Gastrocnemius medialis (tissue), 4 donors: ENCODE measurements at regions not wholly inside any gene's neighbourhood (a gene's known extent, or its start where the extent isn't known, plus 50 kb on each side); places are given as distances from the start of the nearest gene placed in this dataset.

Experiments used
- ATAC-seq, 2 donors: fragments of 150-250 bp; one replicate each; pipeline ENCODE4 v1.9.1; 2016
- DNase-seq, 2 donors: peaks; one replicate each; pipeline ENCODE4 v3.0.0-alpha.2; 2019
- H3K27ac ChIP-seq, 4 donors: fragments of 200-600 bp; sonication (generic); 1 replicate in 1 of 4; 2 replicates in 3 of 4; pipeline ENCODE4 v1.5.1; 2016 to 2018; ENCODE audit warnings: mild to moderate bottlenecking in 2 of 4, moderate library complexity in 1 of 4
- H3K27me3 ChIP-seq, 3 donors: fragments of 200-600 bp; sonication (generic) in 2 of 3; 1 replicate in 1 of 3; 2 replicates in 2 of 3; pipeline versions ENCODE4 v1.5.1 to v1.6.0; 2016 to 2019; ENCODE audit warnings: mild to moderate bottlenecking in 1 of 3, moderate library complexity in 1 of 3
- H3K36me3 ChIP-seq, 2 donors: fragments of 200-600 bp; sonication (generic) in 1 of 2; one replicate each; pipeline ENCODE4 v1.5.1; 2017 to 2018
- H3K4me1 ChIP-seq, 2 donors: fragments of 200-600 bp; sonication (generic) in 1 of 2; one replicate each; pipeline ENCODE4 v1.5.1; 2016 to 2017; ENCODE audit warnings: mild to moderate bottlenecking in 2 of 2
- H3K4me3 ChIP-seq, 4 donors: fragments of 200-600 bp; sonication (generic) in 3 of 4; 1 replicate in 1 of 4; 2 replicates in 3 of 4; pipeline ENCODE4 v1.5.1; 2016 to 2019; ENCODE audit warnings: mild to moderate bottlenecking in 2 of 4
- H3K9me3 ChIP-seq, 3 donors: fragments of 200-600 bp; sonication (generic) in 2 of 3; 1 replicate in 1 of 3; 2 replicates in 2 of 3; pipeline ENCODE4 v1.5.1; 2016 to 2019
- CTCF ChIP-seq, 5 experiments: fragments of 450-650 bp in 3 of 5; fragments of 200-600 bp in 2 of 5; sonication (generic) in 2 of 5; IDR thresholded peaks in 4 of 5; conservative IDR thresholded peaks in 1 of 5; 1 replicate in 4 of 5; 2 replicates in 1 of 5; pipeline ENCODE4 v1.5.1; 2016 to 2019; ENCODE audit warnings: antibody characterized with exemption in 5 of 5, mild to moderate bottlenecking in 3 of 5, moderate library complexity in 3 of 5
- POLR2A ChIP-seq, 2 donors: fragments of 450-650 bp; IDR thresholded peaks; one replicate each; pipeline ENCODE4 v1.6.1; 2017; ENCODE audit warnings: antibody characterized with exemption in 2 of 2, mild to moderate bottlenecking in 2 of 2, moderate library complexity in 2 of 2
- in situ Hi-C, 4 donors: fragments of 200-750 bp; cut with MboI; loops; one replicate each; pipeline versions ENCODE4 v1.15.0 to v1.8.0; 2017; ENCODE audit warnings: low sequenced_read_pairs in 4 of 4
- intact Hi-C: fragments of 100-400 bp; cut with DNase I; formaldehyde crosslinking; loops from one replicate; pipeline ENCODE4 v1.15.1; 2023; ENCODE audit warnings: low total_unique reads

DNA sequence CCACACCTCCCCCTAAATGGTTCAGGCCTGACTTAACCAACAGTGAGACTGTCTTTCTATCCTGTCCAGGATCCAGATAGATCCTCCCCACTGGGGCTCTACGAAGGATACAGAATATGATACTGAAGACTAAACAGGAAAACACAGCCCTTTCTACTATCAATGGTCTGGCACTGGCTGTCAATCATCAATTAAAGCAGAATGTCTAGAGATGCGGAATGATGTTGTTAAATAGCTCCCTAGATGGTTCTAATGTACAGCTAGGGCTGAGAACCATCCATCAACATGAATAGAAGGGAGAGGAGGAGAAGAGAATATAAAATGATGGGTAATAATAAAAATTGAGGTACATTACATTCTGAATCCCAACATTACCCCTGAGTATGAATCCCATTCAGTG is 314.3 kb upstream of the CELF2 start:
- DNase-seq (no peak), ATAC-seq (no peak)
- H3K9me3 ChIP-seq, result no peaks in the 10 kb centered on the region
- H3K36me3 ChIP-seq, result no peaks in the 10 kb centered on the region
- H3K27me3 ChIP-seq, result no peaks in the 10 kb centered on the region
- in situ Hi-C loops, result no loop called here
- intact Hi-C loops, result no loop called here
- no peaks in the 10 kb centered on the region for H3K4me1 ChIP-seq
- H3K4me3 ChIP-seq, result no peak overlapping the region
- TF ChIP-seq CTCF (IDR thresholded peaks at IDR 0.05 in 4 of 5, conservative IDR thresholded peaks at IDR 0.05 in 1 of 5) (no peak), POLR2A (IDR thresholded peaks at IDR 0.05) (no peak)
- no peak overlapping the region for H3K27ac ChIP-seq

- H3K27me3 ChIP-seq, result no peaks in the 10 kb centered on the region
- DNase-seq (no peak), ATAC-seq (no peak)
- no peaks in the 10 kb centered on the region for H3K36me3 ChIP-seq
- H3K9me3 ChIP-seq, result no peaks in the 10 kb centered on the region
- no peak overlapping the region for H3K27ac ChIP-seq
- intact Hi-C loops (no loop called here), in situ Hi-C loops (no loop called here)
- H3K4me3 ChIP-seq, result no peak overlapping the region
- H3K4me1 ChIP-seq, result no peaks in the 10 kb centered on the region
- no peak for TF ChIP-seq CTCF (IDR thresholded peaks at IDR 0.05 in 4 of 5, conservative IDR thresholded peaks at IDR 0.05 in 1 of 5)
- TF ChIP-seq POLR2A (IDR thresholded peaks at IDR 0.05), result no peak
Measured at GRCh38 chr10:10712155-10712704, 305.4 kb upstream of the CELF2 start.

- H3K27me3 ChIP-seq, result no peaks in the 10 kb centered on the region
- no peaks in the 10 kb centered on the region for H3K9me3 ChIP-seq
- TF ChIP-seq POLR2A (IDR thresholded peaks at IDR 0.05), result no peak
- TF ChIP-seq CTCF (IDR thresholded peaks at IDR 0.05 in 4 of 5, conservative IDR thresholded peaks at IDR 0.05 in 1 of 5), result no peak
- no peak for ATAC-seq
- H3K4me3 ChIP-seq, result no peak overlapping the region
- intact Hi-C loops (no loop called here), in situ Hi-C loops (no loop called here)
- DNase-seq, result no peak
- no peaks in the 10 kb centered on the region for H3K36me3 ChIP-seq
- no peaks in the 10 kb centered on the region for H3K4me1 ChIP-seq
- H3K27ac ChIP-seq, result no peak overlapping the region
Measured at GRCh38 chr10:10714327-10714726, 303.3 kb upstream of the CELF2 start.

DNA sequence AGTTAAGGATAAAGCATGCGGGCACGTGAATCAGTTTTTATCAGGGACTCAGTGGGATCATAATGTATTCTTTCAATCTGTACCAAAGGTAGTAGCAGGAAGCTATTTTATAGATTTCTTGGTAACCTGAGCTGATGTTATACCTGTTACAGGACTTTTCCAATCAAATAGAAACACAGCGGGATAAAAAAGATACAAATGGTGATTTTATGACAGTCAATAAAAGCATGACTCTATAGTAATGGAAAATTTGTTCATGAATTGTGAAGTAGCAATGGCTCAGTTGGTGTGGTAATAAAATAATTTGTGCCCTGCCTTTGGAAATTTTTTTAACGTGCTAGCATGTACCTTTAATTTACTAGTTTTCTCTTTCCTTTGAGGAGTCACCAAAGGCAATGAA is 300.7 kb upstream of the CELF2 start:
- Histone ChIP-seq H3K36me3 (no peaks in the 10 kb centered on the region), H3K27ac (no peak overlapping the region), H3K4me3 (no peak overlapping the region), H3K9me3 (no peaks in the 10 kb centered on the region), H3K27me3 (no peaks in the 10 kb centered on the region), H3K4me1 (no peaks in the 10 kb centered on the region)
- intact Hi-C loops, result no loop called here
- ATAC-seq, result no peak
- TF ChIP-seq POLR2A (IDR thresholded peaks at IDR 0.05) (no peak), CTCF (IDR thresholded peaks at IDR 0.05 in 4 of 5, conservative IDR thresholded peaks at IDR 0.05 in 1 of 5) (no peak)
- in situ Hi-C loops, result no loop called here
- no peak for DNase-seq

- in situ Hi-C loops, result no loop called here
- no peaks in the 10 kb centered on the region for H3K4me1 ChIP-seq
- TF ChIP-seq POLR2A (IDR thresholded peaks at IDR 0.05) (no peak), CTCF (IDR thresholded peaks at IDR 0.05 in 4 of 5, conservative IDR thresholded peaks at IDR 0.05 in 1 of 5) (no peak)
- no peak for ATAC-seq
- no peak overlapping the region for H3K27ac ChIP-seq
- no peak overlapping the region for H3K4me3 ChIP-seq
- no peaks in the 10 kb centered on the region for H3K9me3 ChIP-seq
- H3K27me3 ChIP-seq, result no peaks in the 10 kb centered on the region
- H3K36me3 ChIP-seq, result no peaks in the 10 kb centered on the region
- intact Hi-C loops, result no loop called here
- DNase-seq, result no peak
Measured at GRCh38 chr10:10722422-10722821, 295.2 kb upstream of the CELF2 start.
